Transverse colon (tissue), 4 donors: ENCODE measurements at regions not wholly inside any gene's neighbourhood (a gene's known extent, or its start where the extent isn't known, plus 50 kb on each side); places are given as distances from the start of the nearest gene placed in this dataset.

Experiments
- DNase-seq: peaks from one replicate; pipeline ENCODE4 v3.0.0-alpha.2; 2019
- H3K27ac ChIP-seq, 4 donors: fragments of 200-600 bp; sonication (generic); 2 replicates each; pipeline ENCODE4 v1.5.1; 2016 to 2018; ENCODE audit warnings: inconsistent platforms in 4 of 4
- H3K27me3 ChIP-seq: fragments of 200-600 bp; sonication (generic); 2 replicates; pipeline ENCODE4 v1.5.1; 2017; ENCODE audit warnings: inconsistent platforms
- H3K36me3 ChIP-seq, 4 donors: fragments of 200-600 bp; sonication (generic); 2 replicates each; pipeline ENCODE4 v1.5.1; 2017 to 2019; ENCODE audit warnings: inconsistent platforms in 4 of 4
- H3K4me1 ChIP-seq, 4 donors: fragments of 200-600 bp; sonication (generic); 2 replicates each; pipeline ENCODE4 v1.5.1; 2017 to 2020; ENCODE audit warnings: inconsistent platforms in 4 of 4
- H3K4me3 ChIP-seq, 4 donors: fragments of 200-600 bp; sonication (generic); 1 replicate in 1 of 4; 2 replicates in 3 of 4; pipeline versions ENCODE4 v1.5.1 to v1.6.1; 2017 to 2019; ENCODE audit warnings: inconsistent platforms in 4 of 4
- H3K9me3 ChIP-seq, 2 donors: fragments of 200-600 bp; sonication (generic); 2 replicates each; pipeline ENCODE4 v1.5.1; 2017 to 2019; ENCODE audit warnings: inconsistent platforms in 2 of 2
- CTCF ChIP-seq, 5 experiments: fragments of 200-600 bp in 3 of 5; fragments of 450-650 bp in 2 of 5; sonication (generic) in 3 of 5; IDR thresholded peaks; 1 replicate in 2 of 5; 2 replicates in 3 of 5; pipeline ENCODE4 v1.5.1; 2016 to 2017; ENCODE audit warnings: antibody characterized with exemption in 5 of 5, inconsistent platforms in 3 of 5, mild to moderate bottlenecking in 2 of 5, moderate library complexity in 1 of 5
- EP300 ChIP-seq: sonication (generic); formaldehyde crosslinking; IDR thresholded peaks from one replicate; pipeline ENCODE4 v1.6.1; 2017; ENCODE audit warnings: antibody characterized with exemption, low read depth
- POLR2A ChIP-seq: fragments of 450-650 bp; IDR thresholded peaks from one replicate; pipeline ENCODE4 v1.6.1; 2016; ENCODE audit warnings: antibody characterized with exemption, mild to moderate bottlenecking, moderate library complexity
- POLR2AphosphoS5 ChIP-seq, 3 donors: sonication (generic); formaldehyde crosslinking; IDR thresholded peaks; one replicate each; pipeline ENCODE4 v1.6.1; 2016; ENCODE audit warnings: antibody characterized with exemption in 3 of 3
- WGBS, 2 donors: methylation state at CpG; one replicate each; pipeline ENCODE4 v1.1.5; 2018; ENCODE audit warnings: low coverage in 1 of 2; 5-methylcytosine and 5-hydroxymethylcytosine counted together
- in situ Hi-C, 4 donors: fragments of 200-750 bp; cut with MboI; loops; one replicate each; pipeline versions ENCODE4 v1.15.0 to v1.15.1; 2017; ENCODE audit warnings: low sequenced_read_pairs in 3 of 4, low pct_ligation_motif_present in 1 of 4, low pct_unique_long_range_greater_than_20kb in 1 of 4
- intact Hi-C: fragments of 100-400 bp; cut with DNase I; formaldehyde crosslinking; loops from one replicate; pipeline ENCODE4 v1.15.1; 2023; ENCODE audit warnings: low total_unique reads

GRCh38 chr6:15781890-15782289, 119.1 kb upstream of the DTNBP1 start:
- in situ Hi-C loops (no loop called here), intact Hi-C loops (no loop called here)
- TF ChIP-seq EP300 (no peak), POLR2A (no peak)
- no peaks in the 10 kb centered on the region for H3K36me3 ChIP-seq
- 37 to 56% methylated on average over 2 of the region's 2 CpGs for WGBS, 2 donors
- H3K27ac ChIP-seq, result no peak overlapping the region
- H3K4me3 ChIP-seq, result no peak overlapping the region
- DNase-seq, result no peak
- no peaks in the 10 kb centered on the region for H3K9me3 ChIP-seq
- no peaks in the 10 kb centered on the region for H3K27me3 ChIP-seq
- H3K4me1 ChIP-seq, result peaks cover 0 to 6% (median 0%) of the 10 kb centered on the region in 4 donors

GRCh38 chr6:15781333-15781732, 118.5 kb upstream of the DTNBP1 start:
- no peak for DNase-seq
- Histone ChIP-seq H3K36me3 (no peaks in the 10 kb centered on the region), H3K4me1 (peaks cover 0 to 6% (median 0%) of the 10 kb centered on the region in 4 donors), H3K4me3 (no peak overlapping the region), H3K27ac (no peak overlapping the region), H3K9me3 (no peaks in the 10 kb centered on the region), H3K27me3 (no peaks in the 10 kb centered on the region)
- 45 to 61% methylated on average over 3 of the region's 3 CpGs for WGBS, 2 donors
- intact Hi-C loops, result no loop called here
- in situ Hi-C loops, result no loop called here
- TF ChIP-seq POLR2A (no peak), CTCF (IDR thresholded peaks at IDR 0.05) (no peak), EP300 (no peak), POLR2AphosphoS5 (IDR thresholded peaks at IDR 0.05) (no peak)

- Histone ChIP-seq H3K27ac (no peak overlapping the region), H3K36me3 (no peaks in the 10 kb centered on the region), H3K9me3 (no peaks in the 10 kb centered on the region), H3K27me3 (no peaks in the 10 kb centered on the region), H3K4me1 (peaks cover 0 to 6% (median 0%) of the 10 kb centered on the region in 4 donors), H3K4me3 (no peak overlapping the region)
- intact Hi-C loops, result no loop called here
- in situ Hi-C loops, result no loop called here
- TF ChIP-seq POLR2AphosphoS5 (IDR thresholded peaks at IDR 0.05) (no peak), EP300 (no peak), POLR2A (no peak), CTCF (IDR thresholded peaks at IDR 0.05) (no peak)
- DNase-seq, result no peak
- 44 to 45% methylated on average over 2 of the region's 2 CpGs for WGBS, 2 donors
Measured at GRCh38 chr6:15780437-15780836, 117.6 kb upstream of the DTNBP1 start.

- no peaks in the 10 kb centered on the region for H3K27me3 ChIP-seq
- no peaks in the 10 kb centered on the region for H3K9me3 ChIP-seq
- H3K27ac ChIP-seq, result no peak overlapping the region
- in situ Hi-C loops, result no loop called here
- TF ChIP-seq POLR2A, result no peak
- no peak for TF ChIP-seq EP300
- TF ChIP-seq CTCF (IDR thresholded peaks at IDR 0.05), result no peak
- no peak for TF ChIP-seq POLR2AphosphoS5 (IDR thresholded peaks at IDR 0.05)
- DNase-seq, result no peak
- intact Hi-C loops, result no loop called here
- no peak overlapping the region for H3K4me3 ChIP-seq
- peaks cover 0 to 6% (median 0%) of the 10 kb centered on the region in 4 donors for H3K4me1 ChIP-seq
- no peaks in the 10 kb centered on the region for H3K36me3 ChIP-seq
- WGBS, 2 donors, result 80 to 89% methylated on average over 1 to 3 of the region's 3 CpGs
Measured at GRCh38 chr6:15779726-15780125, 116.9 kb upstream of the DTNBP1 start.

- no peak for DNase-seq
- H3K27me3 ChIP-seq, result no peaks in the 10 kb centered on the region
- in situ Hi-C loops (no loop called here), intact Hi-C loops (no loop called here)
- no peak overlapping the region for H3K27ac ChIP-seq
- H3K9me3 ChIP-seq, result no peaks in the 10 kb centered on the region
- peaks cover 0 to 1% (median 0%) of the 10 kb centered on the region in 4 donors for H3K4me1 ChIP-seq
- H3K4me3 ChIP-seq, result no peak overlapping the region
- no peak for TF ChIP-seq POLR2A
- TF ChIP-seq CTCF (IDR thresholded peaks at IDR 0.05), result no peak
- no peak for TF ChIP-seq EP300
- TF ChIP-seq POLR2AphosphoS5 (IDR thresholded peaks at IDR 0.05), result no peak
- no peaks in the 10 kb centered on the region for H3K36me3 ChIP-seq
- WGBS, 2 donors, result 63 to 79% methylated on average over 2 of the region's 2 CpGs
Measured at GRCh38 chr6:15776458-15776980, 113.7 kb upstream of the DTNBP1 start.
